8988T (cell line): ENCODE measurements at regions not wholly inside any gene's neighbourhood (a gene's known extent, or its start where the extent isn't known, plus 50 kb on each side); places are given as distances from the start of the nearest gene placed in this dataset.
"Not testable (repeated sequence)": the region's sequence is repeated elsewhere in the genome, so short reads cannot be mapped to it uniquely, and the experiment has no call there.

Experiments used
- DNase-seq: peaks from one replicate; pipeline ENCODE4 v3.0.0; 2011

DNA sequence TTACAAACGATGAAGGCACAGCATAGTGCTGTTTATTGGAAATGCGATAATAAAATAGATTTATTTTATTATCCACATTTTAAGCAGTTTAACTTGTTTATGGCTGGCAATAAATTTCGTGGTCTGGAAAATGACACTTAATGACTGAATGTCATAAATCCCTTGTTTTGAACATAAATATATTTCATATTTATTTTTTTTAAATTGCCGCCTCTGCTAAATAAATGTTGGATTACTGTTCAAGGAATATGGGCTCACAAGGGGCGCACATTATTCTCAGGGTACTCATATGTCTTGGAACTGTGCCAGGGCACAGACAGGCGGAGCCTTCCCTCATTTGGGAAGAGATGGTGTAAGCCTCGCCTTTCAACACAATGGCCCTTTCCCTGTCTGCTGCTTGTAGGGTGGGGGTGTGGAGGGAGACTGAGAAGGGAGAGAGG is 134.3 kb downstream of the PXDC1 start:
- no peak for DNase-seq

GRCh38 chr6:3616565-3617176 is 134.8 kb downstream of the PXDC1 start:
- no peak for DNase-seq

GRCh38 chr6:3615391-3616380 is 135.8 kb downstream of the PXDC1 start:
- no peak for DNase-seq

- no peak for DNase-seq
Measured at GRCh38 chr6:3614918-3615317, 136.6 kb downstream of the PXDC1 start.

DNA sequence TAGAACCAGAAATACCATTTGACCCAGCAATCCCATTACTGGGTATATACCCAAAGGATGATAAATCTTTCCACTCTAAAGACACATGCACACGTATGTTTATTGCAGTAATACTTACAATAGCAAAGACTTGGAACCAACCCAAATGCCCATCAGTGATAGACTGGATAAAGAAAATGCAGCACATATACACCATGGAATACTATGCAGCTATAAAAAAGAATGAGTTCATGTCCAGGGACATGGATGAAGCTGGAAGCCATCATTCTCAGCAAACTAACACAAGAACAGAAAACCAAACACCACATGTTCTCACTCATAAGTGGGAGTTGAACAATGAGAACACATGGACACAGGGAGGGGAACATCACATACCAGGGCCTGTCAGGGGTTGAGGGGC is 137.9 kb downstream of the PXDC1 start:
- DNase-seq: not testable (repeated sequence)

GRCh38 chr6:3612341-3613041 is 139.0 kb downstream of the PXDC1 start:
- DNase-seq: peak; percentile 40

DNA sequence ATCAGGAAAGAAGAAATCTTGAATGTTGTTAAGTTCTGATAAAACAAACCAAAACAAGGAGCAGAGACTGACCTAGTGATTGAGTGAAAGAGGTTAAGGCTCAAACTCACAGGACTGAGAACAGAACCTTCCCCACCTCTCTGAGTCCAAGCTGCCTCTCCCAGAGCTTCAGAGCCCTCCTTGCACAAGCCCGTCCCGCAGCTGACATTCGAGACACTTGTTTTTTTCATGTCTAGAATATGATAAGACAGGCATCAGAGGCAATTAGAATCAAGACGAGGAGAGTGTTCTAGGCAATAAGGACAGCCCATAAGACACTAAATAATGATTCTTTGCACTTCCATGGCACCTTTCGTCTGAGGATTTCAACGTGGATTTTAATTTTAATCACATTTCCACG is 140.6 kb downstream of the PXDC1 start:
- DNase-seq: no peak

DNA sequence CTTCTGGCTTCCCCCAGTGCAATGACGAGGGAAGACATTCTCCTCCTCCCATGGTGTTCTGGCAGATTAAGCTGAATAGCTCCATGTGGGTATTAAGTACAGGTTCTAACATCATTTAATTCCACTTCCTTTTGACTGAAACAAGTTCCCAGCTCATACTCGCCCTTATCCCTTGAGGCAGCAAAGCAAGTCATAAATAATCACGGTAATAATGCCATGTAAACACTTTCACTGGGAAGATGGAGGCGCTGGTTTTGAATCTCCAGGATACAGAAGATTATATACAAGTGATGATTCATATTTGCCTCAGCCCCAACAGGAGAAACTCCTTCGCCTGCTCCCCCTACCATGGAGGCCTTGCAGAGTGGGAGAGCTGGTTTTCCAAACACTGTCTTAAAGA is 141.3 kb downstream of the PXDC1 start:
- no peak for DNase-seq

GRCh38 chr6:3609388-3609787 is 142.1 kb downstream of the PXDC1 start:
- DNase-seq: no peak

DNA sequence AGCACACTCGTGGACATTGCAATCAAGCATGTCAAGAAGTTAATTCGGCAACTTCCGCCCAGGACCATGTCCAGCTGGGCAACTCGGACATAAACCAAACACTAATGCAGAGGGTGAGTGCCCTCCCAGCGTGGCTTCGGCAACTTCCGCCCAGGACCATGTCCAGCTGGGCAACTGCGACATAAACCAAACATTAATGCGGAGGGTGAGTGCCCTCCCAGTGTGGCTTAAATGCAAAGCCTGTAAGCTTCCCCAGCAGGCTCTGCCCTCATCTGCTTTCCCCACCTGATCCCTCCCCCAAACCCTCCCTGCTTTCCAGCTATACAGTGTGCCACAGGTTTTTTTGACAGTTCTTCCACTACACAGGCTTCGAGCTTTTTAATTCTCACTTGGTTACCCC is 143.4 kb downstream of the PXDC1 start:
- DNase-seq: no peak

DNA sequence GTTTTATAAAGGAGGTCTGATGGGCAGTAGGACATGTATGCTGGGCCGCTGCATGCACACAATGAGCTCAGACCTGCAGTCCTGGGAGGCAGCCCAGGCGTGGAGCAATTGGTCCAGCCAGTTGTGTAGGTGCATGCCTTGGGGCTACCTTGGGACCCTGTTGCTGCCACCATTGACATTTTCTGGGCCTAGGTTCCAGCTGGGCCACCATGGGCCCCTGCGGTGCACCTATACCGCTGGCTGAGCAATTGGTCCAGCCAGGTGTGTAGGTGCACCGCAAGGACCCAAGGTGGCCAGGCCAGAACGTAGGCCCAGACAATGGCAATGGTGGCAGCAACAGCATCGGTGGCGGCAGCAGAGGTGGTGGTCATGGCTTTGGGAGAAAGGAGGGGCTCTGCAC is 143.9 kb downstream of the PXDC1 start:
- no peak for DNase-seq

DNA sequence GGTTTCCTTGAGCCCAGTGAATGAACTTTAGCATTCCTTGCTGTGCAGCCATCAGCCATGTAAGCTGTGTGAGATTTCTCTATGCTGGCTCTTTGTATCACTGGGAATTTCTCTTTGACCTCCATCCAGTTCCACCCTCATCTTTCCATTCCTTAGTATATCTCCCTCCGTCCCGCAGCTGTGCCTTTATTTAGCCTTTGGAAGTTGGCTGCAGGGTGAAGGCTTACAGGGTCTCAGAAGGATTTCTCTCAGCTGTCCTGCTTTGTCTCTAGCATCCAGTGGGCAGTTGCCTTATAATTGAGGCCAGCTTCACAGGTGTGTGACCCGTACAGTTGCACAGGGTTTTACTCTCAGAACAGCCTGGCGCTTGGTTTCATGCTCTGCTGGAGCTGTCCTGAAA is 144.3 kb downstream of the PXDC1 start:
- DNase-seq: no peak

DNA sequence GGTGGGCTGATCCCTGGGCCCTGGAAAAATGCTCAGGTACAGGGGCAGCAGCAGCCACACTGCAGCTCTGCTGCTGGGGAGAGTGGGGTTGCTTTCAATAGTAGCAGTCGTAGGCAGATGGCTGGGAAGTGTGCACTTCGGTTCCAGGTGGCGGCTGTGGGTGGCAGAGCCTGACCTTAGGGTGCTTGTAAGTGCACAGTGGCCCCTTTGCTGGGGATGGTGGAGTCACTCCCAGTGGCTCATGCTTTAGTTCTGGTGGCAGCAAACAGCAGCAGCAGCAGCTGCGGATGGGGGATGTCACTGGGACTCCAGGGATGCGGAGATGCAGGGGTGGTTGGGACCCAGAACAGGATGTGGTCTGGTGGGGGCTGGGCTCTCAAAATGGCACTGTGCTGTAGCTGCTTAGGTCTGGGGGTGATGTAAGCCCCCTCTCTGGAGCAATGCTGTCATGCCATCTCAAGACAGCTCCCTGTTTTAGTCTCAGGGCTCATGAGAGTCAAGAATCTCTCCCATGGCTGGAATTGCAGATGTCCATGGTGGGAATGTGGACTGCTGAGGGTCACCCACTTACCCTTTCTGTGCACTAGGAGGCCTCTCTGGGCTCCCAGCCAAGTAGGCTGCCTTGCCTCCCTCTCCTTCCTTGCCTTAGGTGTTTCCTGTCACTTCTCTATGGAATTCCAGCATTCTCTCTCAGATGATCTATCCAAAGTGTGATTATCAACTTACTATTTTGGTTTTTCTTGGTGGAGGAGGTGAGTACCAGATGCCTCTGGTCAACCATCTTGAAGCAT is 146.7 kb upstream of the SLC22A23 start:
- no peak for DNase-seq

GRCh38 chr6:3601570-3601969 is 144.7 kb upstream of the SLC22A23 start:
- no peak for DNase-seq

DNA sequence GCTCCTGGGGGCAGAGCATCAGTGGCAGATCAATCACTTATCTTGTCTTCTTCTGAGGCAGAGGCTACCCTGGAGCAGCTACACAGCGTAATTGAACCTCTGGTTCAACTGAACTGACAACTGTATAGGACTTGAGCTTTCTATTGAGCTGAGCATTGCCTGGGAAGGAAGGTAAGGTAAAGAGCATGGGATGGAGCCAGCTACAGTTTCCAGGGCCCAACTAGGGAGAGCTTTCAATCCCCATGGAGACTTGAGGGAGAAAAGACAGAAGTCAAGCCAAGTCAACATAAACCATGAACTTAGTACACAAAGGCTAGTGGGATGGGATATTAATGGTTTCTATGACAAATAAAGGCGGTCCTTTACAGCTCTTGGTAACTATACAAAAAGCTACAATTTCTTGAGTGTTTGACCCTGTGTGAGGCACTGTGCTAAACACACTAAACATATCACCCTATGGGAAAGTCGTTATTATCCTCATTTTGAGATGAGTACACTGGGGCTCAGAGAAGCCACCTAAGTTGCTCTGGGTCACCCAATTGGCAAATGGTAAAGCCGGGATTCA is 140.7 kb upstream of the SLC22A23 start:
- DNase-seq: no peak

DNA sequence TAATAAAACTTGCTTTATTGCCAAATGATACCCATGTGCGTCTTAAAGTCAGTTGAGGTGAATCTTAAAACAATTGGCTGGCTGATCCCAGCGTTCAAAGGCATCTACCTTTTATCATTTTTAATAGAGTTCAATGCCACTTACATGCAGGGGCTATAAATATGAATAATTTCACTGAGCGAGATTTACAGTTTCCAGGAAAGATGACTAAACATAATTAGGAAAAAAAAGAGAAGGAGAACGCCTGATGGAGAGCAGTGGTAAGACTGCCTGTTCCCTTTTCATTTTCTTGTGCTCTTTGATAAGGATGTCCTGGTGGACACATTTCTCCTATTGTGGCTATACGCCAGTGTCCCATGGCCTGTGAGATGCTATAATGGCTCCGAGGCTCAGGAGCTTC is 139.9 kb upstream of the SLC22A23 start:
- no peak for DNase-seq

DNA sequence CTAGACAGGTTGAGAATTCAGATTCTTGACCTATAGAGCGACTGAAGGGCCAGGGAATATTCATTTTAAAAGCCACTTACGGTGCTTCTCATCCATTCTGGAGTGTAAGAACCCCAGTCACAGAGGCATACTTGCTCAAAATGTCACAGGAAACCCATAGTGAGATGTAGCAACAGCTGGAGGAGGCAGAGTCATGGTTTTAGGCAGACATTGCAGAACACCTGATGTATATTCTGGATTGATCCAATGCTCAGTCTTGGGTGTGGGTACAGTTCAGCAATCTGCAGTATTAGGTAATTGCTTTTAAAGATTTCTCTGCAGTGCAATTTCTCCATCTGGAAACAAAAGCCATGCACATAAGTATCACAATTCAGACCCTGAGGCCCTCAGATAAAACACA is 137.4 kb upstream of the SLC22A23 start:
- DNase-seq: no peak

DNA sequence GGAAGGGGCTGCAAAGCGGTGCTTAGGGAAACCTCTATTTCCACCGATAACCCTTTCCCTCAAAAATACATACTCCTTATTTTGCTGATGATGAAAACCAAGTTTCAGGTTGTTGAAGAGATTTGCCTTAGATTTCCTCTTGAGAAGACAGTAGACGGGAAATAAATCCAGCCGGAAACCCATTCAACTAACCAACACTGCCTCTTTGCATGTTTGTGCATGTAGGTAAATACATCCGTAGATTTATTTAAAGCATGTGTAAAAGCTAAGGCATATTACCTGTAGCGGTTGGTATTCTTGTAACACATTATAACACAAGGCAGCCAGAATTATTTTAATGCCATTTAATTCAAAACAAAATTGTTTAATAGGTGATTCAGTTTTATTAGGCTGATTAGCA is 136.3 kb upstream of the SLC22A23 start:
- DNase-seq: no peak

DNA sequence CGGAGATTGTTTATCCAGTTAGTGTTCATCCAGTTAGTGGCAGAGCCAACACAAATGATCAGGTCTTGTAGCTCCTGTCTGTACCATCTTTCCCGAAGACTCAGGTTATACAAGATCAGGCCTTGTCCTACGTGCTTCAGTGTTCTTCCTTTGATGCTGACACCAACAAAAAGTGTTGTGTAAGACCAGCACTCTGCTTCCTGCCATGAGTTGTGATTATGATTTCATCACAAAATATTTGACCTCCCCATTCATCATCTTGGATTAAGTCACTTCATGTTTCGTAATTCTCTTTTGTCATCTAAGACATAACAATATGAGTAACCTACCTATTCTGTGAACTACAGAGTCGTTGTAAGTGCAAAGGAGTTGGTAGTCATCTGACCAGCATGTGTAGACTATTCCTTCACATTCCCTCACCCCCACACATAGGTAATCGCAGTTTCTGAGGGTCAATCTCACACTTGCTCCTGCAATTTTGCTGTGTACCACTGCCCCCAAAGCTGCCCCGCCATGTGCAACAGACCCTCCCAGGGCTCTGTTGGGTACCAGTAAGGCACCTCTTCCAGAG is 135.6 kb upstream of the SLC22A23 start:
- no peak for DNase-seq

DNA sequence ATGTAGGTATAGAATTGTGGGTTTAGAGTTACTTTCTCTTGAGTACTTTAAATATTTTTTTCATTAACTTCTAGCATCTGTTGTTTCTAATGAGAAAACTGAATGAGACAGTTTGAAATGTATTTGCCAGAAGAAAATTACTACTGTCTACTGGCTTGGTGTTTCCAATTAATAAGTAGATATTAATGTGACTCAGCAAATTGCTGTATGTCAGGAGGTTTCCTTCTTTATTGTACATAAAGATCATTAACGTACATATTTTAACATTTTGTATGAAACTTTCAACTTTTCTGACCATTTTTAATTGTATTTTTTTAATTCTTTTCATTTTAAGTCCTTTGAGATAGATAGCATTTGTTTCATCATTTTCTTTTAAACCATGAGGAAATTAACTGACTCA is 135.1 kb upstream of the SLC22A23 start:
- no peak for DNase-seq

DNA sequence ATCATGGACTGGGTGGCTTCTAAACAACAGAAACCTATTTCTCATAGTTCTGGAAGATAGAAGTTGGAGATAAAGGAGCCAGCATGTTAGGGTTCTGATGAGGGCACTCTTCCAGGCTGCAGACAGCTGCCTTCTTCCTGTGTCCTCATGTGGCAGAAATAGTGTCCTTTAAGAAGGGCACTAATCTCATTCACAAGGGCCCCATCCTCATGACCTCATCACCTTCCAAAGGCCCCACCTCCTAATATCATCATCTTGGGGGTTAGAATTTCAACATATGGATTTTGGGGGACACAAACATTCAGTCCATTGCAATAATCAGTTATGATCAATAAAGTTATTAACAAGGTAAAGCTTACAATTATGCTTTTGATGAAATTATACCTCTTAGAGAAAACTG is 130.8 kb upstream of the SLC22A23 start:
- no peak for DNase-seq

DNA sequence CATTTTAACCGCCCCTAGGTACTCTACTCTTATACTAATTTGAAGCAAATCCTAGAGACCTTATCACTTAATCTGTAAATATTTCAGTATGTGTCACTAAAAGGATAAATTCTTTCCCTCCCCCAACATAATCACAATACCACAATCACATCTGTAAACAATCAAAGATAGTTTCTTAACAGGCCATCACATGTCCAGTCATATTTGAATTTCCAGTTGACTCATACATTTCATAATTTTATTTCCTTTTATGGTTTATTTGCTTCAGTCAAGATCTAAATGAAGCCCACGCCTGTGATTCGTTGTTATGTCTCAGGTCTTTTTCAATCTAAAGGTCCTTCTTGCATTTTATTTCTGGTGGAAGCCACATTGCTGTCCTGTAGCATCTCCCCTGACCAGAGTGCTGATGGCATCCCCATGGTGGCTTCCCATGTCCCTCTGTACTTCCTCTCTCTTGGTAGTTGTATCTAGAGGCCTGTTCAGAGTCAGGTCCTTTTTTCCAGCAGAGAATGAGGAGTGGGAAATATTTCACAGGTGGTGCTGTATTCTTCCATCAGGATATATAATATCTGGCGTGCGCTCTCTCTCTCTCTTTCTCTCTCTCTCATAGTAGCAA is 128.6 kb upstream of the SLC22A23 start:
- DNase-seq: no peak
